H1 (cell line): ENCODE measurements at regions not wholly inside any gene's neighbourhood (a gene's known extent, or its start where the extent isn't known, plus 50 kb on each side); places are given as distances from the start of the nearest gene placed in this dataset.

Experiments used
- CTCF ChIA-PET: fragments of 300-600 bp; sonication (Branson Sonifier 250); formaldehyde crosslinking; loops from one replicate; lab custom pipeline; 2021; ENCODE audit not compliant: partially characterized antibody; lab: Charles Lee
- POLR2A ChIA-PET: fragments of 300-600 bp; sonication (Branson Sonifier 250); formaldehyde crosslinking; loops from one replicate; lab custom pipeline; 2021; ENCODE audit warnings: inconsistent platforms; ENCODE audit not compliant: partially characterized antibody; lab: Charles Lee
- DNase-seq, 2 experiments: peaks; one replicate each; pipeline versions ENCODE4 v3.0.0 to v3.0.0-alpha.2; 2010 to 2022; ENCODE audit warnings: low spot score in 2 of 2, low read depth in 1 of 2, mixed read lengths in 1 of 2
- FAIRE-seq: peaks from 2 replicates; lab custom pipeline; 2011; peaks lifted over from hg19 to GRCh38; lab: Jason Lieb, UNC
- H2AFZ ChIP-seq: 2 replicates; pipeline ENCODE4 v1.8.1; 2012; ENCODE audit warnings: low read length, inconsistent platforms
- H2AK5ac ChIP-seq: 2 replicates; pipeline ENCODE4 v1.6.1; 2013; ENCODE audit warnings: low read depth, low read length
- H2BK120ac ChIP-seq: replicated peaks from 2 replicates; pipeline ENCODE3; 2013; ENCODE audit warnings: low read depth, low read length, inconsistent platforms
- H2BK12ac ChIP-seq: 2 replicates; pipeline ENCODE4 v1.6.1; 2013; ENCODE audit warnings: low read depth, low read length
- H2BK15ac ChIP-seq: 2 replicates; pipeline ENCODE4 v1.6.1; 2013; ENCODE audit warnings: low read length
- H2BK20ac ChIP-seq: 2 replicates; pipeline ENCODE4 v1.6.1; 2013; ENCODE audit warnings: low read length
- H2BK5ac ChIP-seq: 2 replicates; pipeline ENCODE4 v1.6.1; 2013; ENCODE audit warnings: low read depth, low read length
- H3K14ac ChIP-seq: 2 replicates; pipeline ENCODE4 v1.6.1; 2013; ENCODE audit warnings: inconsistent platforms; ENCODE audit not compliant: insufficient read length
- H3K18ac ChIP-seq: 2 replicates; pipeline ENCODE4 v1.6.1; 2013; ENCODE audit warnings: low read length; ENCODE audit errors: extremely low read depth
- H3K23ac ChIP-seq: 2 replicates; pipeline ENCODE4 v1.6.1; 2013; ENCODE audit warnings: inconsistent platforms; ENCODE audit not compliant: insufficient read length
- H3K23me2 ChIP-seq: 2 replicates; pipeline ENCODE4 v1.6.1; 2013; ENCODE audit warnings: low read depth, low read length
- H3K27ac ChIP-seq: 2 replicates; pipeline ENCODE4 v1.6.1; 2011; ENCODE audit warnings: low read depth, low read length, inconsistent platforms
- H3K27me3 ChIP-seq, 4 experiments: replicated peaks in 1 of 4; 1 replicate in 1 of 4; 2 replicates in 3 of 4; pipeline versions ENCODE4 v1.6.1 to v1.8.1; 2011 to 2013; ENCODE audit warnings: low read length in 3 of 4, mild to moderate bottlenecking in 3 of 4, inconsistent platforms in 2 of 4, mixed read lengths in 2 of 4, moderate library complexity in 1 of 4; ENCODE audit not compliant: control insufficient read depth in 3 of 4, insufficient read depth in 3 of 4; ENCODE audit errors: extremely low read depth in 1 of 4
- H3K36me3 ChIP-seq, 4 experiments: 2 replicates each; pipeline versions ENCODE4 v1.6.1 to v1.8.1; 2011 to 2013; ENCODE audit warnings: mild to moderate bottlenecking in 4 of 4, low read length in 3 of 4, moderate library complexity in 2 of 4, control low read depth in 1 of 4, inconsistent platforms in 1 of 4; ENCODE audit not compliant: insufficient read depth in 4 of 4, control insufficient read depth in 2 of 4
- H3K4ac ChIP-seq: replicated peaks from 2 replicates; pipeline ENCODE3; 2013; ENCODE audit warnings: low read length, low read depth, mixed read lengths, inconsistent platforms; ENCODE audit not compliant: insufficient read length
- H3K4me1 ChIP-seq, 4 experiments: replicated peaks in 1 of 4; 1 replicate in 1 of 4; 2 replicates in 3 of 4; pipeline versions ENCODE4 v1.6.1 to v1.8.1; 2011 to 2013; ENCODE audit warnings: low read length in 3 of 4, inconsistent platforms in 2 of 4, mixed read lengths in 1 of 4; ENCODE audit not compliant: insufficient read depth in 4 of 4, control insufficient read depth in 3 of 4
- H3K4me2 ChIP-seq, 2 experiments: 2 replicates each; pipeline versions ENCODE4 v1.6.1 to v1.8.1; 2011 to 2013; ENCODE audit warnings: low read depth in 2 of 2, low read length in 2 of 2, control low read depth in 1 of 2, inconsistent platforms in 1 of 2, mild to moderate bottlenecking in 1 of 2; ENCODE audit not compliant: insufficient read depth in 1 of 2
- H3K4me3 ChIP-seq, 4 experiments: fragments of 200-600, 300-600 bp in 1 of 4; sonication (generic), shearing (Covaris generic), sonication (Bioruptor Twin) in 1 of 4; 2 replicates each; pipeline versions ENCODE4 v1.5.1 to v1.8.1; 2011 to 2016; ENCODE audit warnings: low read length in 4 of 4, low read depth in 3 of 4, control low read depth in 2 of 4, inconsistent platforms in 2 of 4, mild to moderate bottlenecking in 2 of 4, mixed read lengths in 1 of 4, moderate library complexity in 1 of 4; ENCODE audit not compliant: insufficient read depth in 2 of 4; ENCODE audit errors: extremely low read depth in 1 of 4
- H3K56ac ChIP-seq: replicated peaks from 2 replicates; pipeline ENCODE3; 2013; ENCODE audit warnings: low read depth, mild to moderate bottlenecking, mixed read lengths, low read length, inconsistent platforms; ENCODE audit not compliant: insufficient read length
- H3K79me1 ChIP-seq: 2 replicates; pipeline ENCODE4 v1.6.1; 2013; ENCODE audit warnings: low read depth, low read length, control low read depth
- H3K79me2 ChIP-seq, 2 experiments: 2 replicates each; pipeline versions ENCODE4 v1.6.1 to v1.8.1; 2012 to 2013; ENCODE audit warnings: low read length in 2 of 2, mild to moderate bottlenecking in 2 of 2, inconsistent platforms in 1 of 2; ENCODE audit not compliant: insufficient read depth in 2 of 2, control insufficient read depth in 1 of 2
- H3K9ac ChIP-seq, 4 experiments: replicated peaks in 1 of 4; 1 replicate in 1 of 4; 2 replicates in 3 of 4; pipeline versions ENCODE4 v1.6.1 to v1.8.1; 2011 to 2013; ENCODE audit warnings: low read depth in 3 of 4, low read length in 3 of 4, control low read depth in 2 of 4, mild to moderate bottlenecking in 2 of 4, moderate library complexity in 2 of 4, inconsistent platforms in 1 of 4; ENCODE audit errors: extremely low read depth in 1 of 4
- H3K9me3 ChIP-seq, 2 experiments: 2 replicates each; pipeline versions ENCODE4 v1.6.1 to v1.8.1; 2012 to 2013; ENCODE audit warnings: mild to moderate bottlenecking in 2 of 2, moderate library complexity in 2 of 2, control low read depth in 1 of 2, inconsistent platforms in 1 of 2, low read depth in 1 of 2, low read length in 1 of 2, mixed read lengths in 1 of 2; ENCODE audit not compliant: insufficient read depth in 2 of 2
- H4K20me1 ChIP-seq, 2 experiments: replicated peaks in 1 of 2; 2 replicates each; pipeline versions ENCODE3 to v1.8.1; 2011 to 2013; ENCODE audit warnings: inconsistent platforms in 2 of 2, low read length in 2 of 2, mild to moderate bottlenecking in 1 of 2; ENCODE audit not compliant: insufficient read depth in 2 of 2, control insufficient read depth in 1 of 2
- H4K5ac ChIP-seq: 2 replicates; pipeline ENCODE4 v1.6.1; 2013; ENCODE audit warnings: low read length, low read depth, mixed read lengths, inconsistent platforms; ENCODE audit not compliant: insufficient read length
- H4K8ac ChIP-seq: 2 replicates; pipeline ENCODE4 v1.8.0; 2013; ENCODE audit warnings: mild to moderate bottlenecking, moderate library complexity, low read length, inconsistent platforms; ENCODE audit not compliant: insufficient read depth; ENCODE audit errors: extremely low read depth
- H4K91ac ChIP-seq: replicated peaks from 2 replicates; pipeline ENCODE3; 2013; ENCODE audit warnings: low read length, mixed read lengths, inconsistent platforms; ENCODE audit not compliant: insufficient read length
- BCL11A ChIP-seq, 2 experiments: IDR thresholded peaks; one replicate each; pipeline ENCODE4 v1.6.1; 2011; ENCODE audit warnings: low read depth in 2 of 2, low read length in 2 of 2, mild to moderate bottlenecking in 2 of 2
- BRCA1 ChIP-seq: IDR thresholded peaks from 2 replicates; pipeline ENCODE4 v1.6.1; 2012; ENCODE audit warnings: low read depth, low read length, improper control_type of control experiment
- CHD2 ChIP-seq: IDR thresholded peaks from 2 replicates; pipeline ENCODE4 v1.6.1; 2012; ENCODE audit warnings: low read length, improper control_type of control experiment
- EP300 ChIP-seq, 2 experiments: IDR thresholded peaks; 1 replicate in 1 of 2; 2 replicates in 1 of 2; pipeline ENCODE4 v1.6.1; 2011 to 2012; ENCODE audit warnings: low read depth in 2 of 2, low read length in 2 of 2, mild to moderate bottlenecking in 2 of 2, borderline replicate concordance in 1 of 2, inconsistent platforms in 1 of 2, moderate library complexity in 1 of 2
- EZH2 ChIP-seq: fragments of 200-600 bp; sonication (generic); IDR thresholded peaks from 2 replicates; pipeline ENCODE4 v1.7.1; 2012; ENCODE audit warnings: low read depth, mild to moderate bottlenecking, moderate library complexity, low read length, inconsistent platforms; ENCODE audit not compliant: severe bottlenecking
- GABPA ChIP-seq: IDR thresholded peaks from 2 replicates; pipeline ENCODE4 v1.6.1; 2011; ENCODE audit warnings: mild to moderate bottlenecking, low read length, moderate library complexity, borderline replicate concordance; ENCODE audit not compliant: insufficient read depth
- HDAC2 ChIP-seq, 2 experiments: fragments of 300-600 bp in 1 of 2; sonication (generic) in 1 of 2; IDR thresholded peaks; 2 replicates each; pipeline ENCODE4 v1.6.1; 2011 to 2012; ENCODE audit warnings: low read depth in 2 of 2, low read length in 2 of 2, mild to moderate bottlenecking in 2 of 2, moderate library complexity in 2 of 2, borderline replicate concordance in 1 of 2, inconsistent platforms in 1 of 2
- JUND ChIP-seq: IDR thresholded peaks from 2 replicates; pipeline ENCODE4 v1.6.1; 2011; ENCODE audit warnings: mild to moderate bottlenecking, improper control_type of control experiment, low read length
- KDM4A ChIP-seq: IDR thresholded peaks from one replicate; pipeline ENCODE4 v1.7.1; 2012; ENCODE audit warnings: low read depth, mild to moderate bottlenecking, moderate library complexity, low read length, inconsistent platforms; ENCODE audit not compliant: severe bottlenecking
- POU5F1 ChIP-seq: IDR thresholded peaks from 2 replicates; pipeline ENCODE4 v1.6.1; 2011; ENCODE audit warnings: low read depth, mild to moderate bottlenecking, low read length, moderate library complexity
- SP1 ChIP-seq: IDR thresholded peaks from 2 replicates; pipeline ENCODE4 v1.6.1; 2011; ENCODE audit warnings: low read depth, low read length
- SRF ChIP-seq: IDR thresholded peaks from 2 replicates; pipeline ENCODE4 v1.6.1; 2011; ENCODE audit warnings: mild to moderate bottlenecking, low read depth, low read length, moderate library complexity
- TEAD4 ChIP-seq: IDR thresholded peaks from 2 replicates; pipeline ENCODE4 v1.6.1; 2012; ENCODE audit warnings: low read depth, low read length, inconsistent platforms, mixed read lengths
- WGBS, 2 experiments: shearing (Covaris generic) in 1 of 2; methylation state at CpG; one replicate each; pipeline versions ENCODE4 v1.1.6 to v1.1.7; 2013 to 2015; ENCODE audit warnings: low lambda C conversion rate in 2 of 2, mixed read lengths in 2 of 2, inconsistent platforms in 1 of 2, low coverage in 1 of 2, missing lambda C conversion rate in 1 of 2; ENCODE audit not compliant: insufficient replicate concordance in 2 of 2, insufficient coverage in 1 of 2, insufficient read length in 1 of 2; ENCODE audit errors: extremely low coverage in 1 of 2, missing lambda C conversion rate in 1 of 2; 5-methylcytosine and 5-hydroxymethylcytosine counted together
- TF ChIP-seq, protein P1 (sequence below): IDR thresholded peaks from 2 replicates; pipeline ENCODE4 v1.6.1; 2012; ENCODE audit warnings: inconsistent platforms

DNA sequence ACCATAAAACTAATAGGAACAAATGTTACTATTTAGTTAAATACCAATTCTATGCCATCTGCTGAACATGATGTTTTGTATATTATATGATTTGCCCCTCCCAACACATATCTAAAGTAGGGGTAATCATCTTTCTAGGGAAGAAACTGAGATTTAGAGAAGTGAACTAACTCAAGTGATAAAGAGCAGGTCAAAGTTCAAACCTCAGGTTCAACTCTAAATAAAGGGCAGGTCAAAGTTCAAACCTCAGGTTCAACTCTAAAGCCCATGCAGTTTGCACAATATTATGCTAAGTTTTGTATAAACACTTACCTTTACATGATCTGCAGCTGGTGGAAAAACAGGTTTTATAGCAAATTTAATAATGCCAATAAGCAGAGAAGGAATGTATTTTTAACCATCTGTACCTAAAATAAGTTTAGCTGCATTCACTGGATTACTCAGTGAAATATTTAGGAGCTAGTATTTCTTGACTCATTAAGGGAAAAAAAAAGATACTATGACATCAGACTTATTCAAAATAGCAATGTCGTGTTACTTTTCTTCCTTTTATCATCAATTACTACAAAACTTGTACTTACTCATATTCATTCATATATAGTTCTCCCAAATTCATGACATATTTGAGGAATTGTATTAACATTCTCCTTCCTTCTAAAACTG, 1194.3 kb upstream of the CELF2 start:
- Histone ChIP-seq H3K79me1 (no peaks in the 10 kb centered on the region), H2BK20ac (no peak overlapping the region), H3K79me2 (no peaks in the 10 kb centered on the region), H3K56ac (no peak overlapping the region), H2BK15ac (no peak overlapping the region), H3K14ac (no peak overlapping the region), H3K18ac (no peak overlapping the region), H3K36me3 (no peaks in the 10 kb centered on the region), H4K91ac (no peak overlapping the region), H3K4ac (no peak overlapping the region), H2BK12ac (no peak overlapping the region), H3K23me2 (no peaks in the 10 kb centered on the region), H3K9ac (no peak overlapping the region), H4K8ac (no peak overlapping the region), H3K27me3 (no peaks in the 10 kb centered on the region), H3K4me2 (no peak overlapping the region), H4K20me1 (no peaks in the 10 kb centered on the region), H4K5ac (no peak overlapping the region), H2BK120ac (no peak overlapping the region), H3K4me1 (no peaks in the 10 kb centered on the region), H2AFZ (no peak overlapping the region), H3K23ac (no peak overlapping the region), H2BK5ac (no peak overlapping the region), H3K4me3 (no peak overlapping the region), H3K9me3 (no peaks in the 10 kb centered on the region), H3K27ac (no peak overlapping the region), H2AK5ac (no peak overlapping the region)
- POLR2A ChIA-PET = no interaction called here
- CTCF ChIA-PET = interaction anchor here (0.6 kb wide), 1 partner anchor 128 kb away, joined by 3 read pairs; no protein-coding TSS in a partner anchor
- no peak for FAIRE-seq
- 100% methylated on average over 1 of the region's 1 CpG for WGBS, 2 experiments
- no peak for DNase-seq
- TF ChIP-seq BRCA1 (no peak), TEAD4 (no peak), POU5F1 (no peak), KDM4A (no peak), BCL11A (IDR thresholded peaks at IDR 0.05; ENCODE audit: low read depth in 2 of 2, low read length in 2 of 2) (no peak), HDAC2 (IDR thresholded peaks at IDR 0.05; ENCODE audit: borderline replicate concordance in 1 of 2, low read depth in 2 of 2, low read length in 2 of 2) (no peak), SP1 (no peak), CHD2 (no peak), EP300 (IDR thresholded peaks at IDR 0.05; ENCODE audit: borderline replicate concordance in 1 of 2, low read depth in 2 of 2, low read length in 2 of 2) (no peak), JUND (no peak), GABPA (no peak), SRF (no peak), EZH2 (no peak)
- TF ChIP-seq, protein P1, sequence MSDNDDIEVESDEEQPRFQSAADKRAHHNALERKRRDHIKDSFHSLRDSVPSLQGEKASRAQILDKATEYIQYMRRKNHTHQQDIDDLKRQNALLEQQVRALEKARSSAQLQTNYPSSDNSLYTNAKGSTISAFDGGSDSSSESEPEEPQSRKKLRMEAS = no peak
